IPS DF 4.7 (cell line): ENCODE measurements at regions not wholly inside any gene's neighbourhood (a gene's known extent, or its start where the extent isn't known, plus 50 kb on each side); places are given as distances from the start of the nearest gene placed in this dataset.
"Not testable (repeated sequence)": the region's sequence is repeated elsewhere in the genome, so short reads cannot be mapped to it uniquely, and the experiment has no call there.

Experiments
- DNase-seq: peaks from one replicate; pipeline ENCODE4 v3.0.0-alpha.2; 2013; ENCODE audit warnings: low spot score; ENCODE audit errors: extremely low read depth

DNA sequence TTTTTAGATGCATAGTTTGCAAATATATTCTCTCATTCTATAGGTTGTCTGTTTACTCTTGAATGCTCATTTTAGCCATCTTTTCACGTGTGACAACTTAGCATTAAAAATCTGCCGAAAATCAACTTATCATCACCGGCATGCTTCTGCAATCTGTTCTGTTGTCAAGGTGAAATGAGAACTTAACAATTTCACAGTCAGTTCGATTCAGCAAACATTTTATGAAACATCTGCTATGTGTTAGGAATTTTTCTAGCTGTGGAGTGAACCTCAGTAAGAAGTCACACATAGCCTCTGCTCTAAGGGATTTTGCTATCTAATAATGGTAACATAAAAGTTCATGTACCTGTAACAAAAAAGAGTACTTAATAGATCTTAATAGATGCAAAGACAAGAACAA is 256.1 kb downstream of the ZWINT start:
- DNase-seq, result no peak

DNA sequence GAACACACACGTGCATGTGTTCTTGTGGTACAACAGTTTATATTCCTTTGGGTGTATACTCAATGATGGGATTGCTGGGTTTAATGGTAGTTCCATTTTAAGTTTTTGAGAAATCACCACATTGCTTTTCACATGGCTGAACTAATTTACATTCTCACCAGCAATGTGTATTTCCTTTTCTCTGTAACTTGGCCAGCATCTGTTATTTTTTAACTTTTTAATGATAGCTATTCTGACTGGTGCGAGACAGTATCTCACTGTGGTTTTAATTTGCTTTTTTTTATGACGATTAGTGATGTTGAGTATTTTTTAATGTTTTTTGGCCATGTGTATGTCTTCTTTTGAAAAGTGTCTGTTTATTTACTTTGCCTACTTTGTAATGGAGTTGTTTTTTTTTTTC is 256.6 kb downstream of the ZWINT start:
- no peak for DNase-seq

DNA sequence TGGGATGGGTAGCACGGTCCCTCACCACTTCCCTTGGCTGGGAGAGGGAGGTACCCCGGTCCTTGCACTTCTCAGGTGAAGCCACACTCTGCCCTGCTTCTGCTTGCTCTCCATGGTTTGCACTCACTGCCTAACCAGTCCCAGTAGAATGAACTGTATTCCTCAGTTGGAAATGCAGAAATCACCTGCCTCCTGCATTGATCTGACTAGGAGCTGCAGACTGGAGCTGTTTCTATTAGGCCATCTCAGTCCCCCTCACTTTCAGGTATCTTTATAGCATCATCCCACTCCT is 264.9 kb downstream of the ZWINT start:
- no peak for DNase-seq

DNA sequence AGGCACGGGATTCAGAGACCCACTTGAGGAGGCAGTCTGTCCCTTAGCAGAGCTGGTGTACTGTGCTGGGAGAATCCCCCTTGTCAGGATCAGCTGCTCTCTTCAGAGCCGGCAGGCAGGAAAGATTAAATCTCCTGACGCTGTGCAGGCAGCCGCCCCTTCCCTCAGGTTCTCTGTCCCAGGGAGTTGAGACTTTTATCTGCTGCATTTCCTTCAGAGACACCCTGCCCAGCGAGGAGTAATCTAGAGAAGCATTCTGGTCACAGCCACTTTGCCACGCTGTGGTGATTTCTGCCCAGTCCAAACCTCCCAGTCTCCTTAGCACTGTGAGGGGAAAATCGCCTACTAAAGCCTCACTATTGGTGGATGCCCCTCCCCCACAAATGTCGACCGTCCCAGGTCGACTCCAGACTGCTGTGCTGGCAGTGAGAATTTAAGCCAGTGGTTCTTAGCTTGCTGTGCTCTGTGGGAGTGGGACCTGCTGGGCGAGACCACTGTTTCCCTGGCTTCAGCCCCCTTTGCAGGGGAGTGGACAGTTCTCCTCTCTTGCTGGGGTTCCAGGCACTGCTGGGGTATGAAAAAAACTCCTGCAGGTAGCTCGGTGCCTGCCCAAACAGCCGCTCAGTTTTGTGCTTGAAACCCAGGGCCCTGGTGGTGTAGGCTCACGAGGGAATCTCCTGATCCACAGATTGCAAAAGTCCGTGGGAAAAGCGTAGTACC is 265.4 kb downstream of the ZWINT start:
- no peak for DNase-seq

DNA sequence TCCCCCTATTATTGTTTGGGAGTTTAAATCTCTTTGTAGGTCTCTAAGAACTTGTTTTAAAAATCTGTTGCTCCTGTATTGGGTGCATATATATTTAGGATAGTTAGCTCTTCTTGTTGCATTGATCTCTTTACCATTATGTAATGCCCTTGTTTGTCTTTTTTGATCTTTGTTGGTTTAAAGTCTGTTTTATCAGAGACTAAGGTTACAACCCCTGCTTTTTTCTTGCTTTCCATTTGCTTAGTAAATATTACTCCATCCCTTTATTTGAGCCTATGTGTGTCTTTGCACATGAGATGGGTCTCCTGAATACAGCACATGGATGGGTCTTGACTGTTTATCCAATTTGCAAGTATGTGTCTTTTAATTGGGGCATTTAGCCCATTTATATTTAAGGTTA is 267.4 kb downstream of the ZWINT start:
- not testable (repeated sequence) for DNase-seq

DNA sequence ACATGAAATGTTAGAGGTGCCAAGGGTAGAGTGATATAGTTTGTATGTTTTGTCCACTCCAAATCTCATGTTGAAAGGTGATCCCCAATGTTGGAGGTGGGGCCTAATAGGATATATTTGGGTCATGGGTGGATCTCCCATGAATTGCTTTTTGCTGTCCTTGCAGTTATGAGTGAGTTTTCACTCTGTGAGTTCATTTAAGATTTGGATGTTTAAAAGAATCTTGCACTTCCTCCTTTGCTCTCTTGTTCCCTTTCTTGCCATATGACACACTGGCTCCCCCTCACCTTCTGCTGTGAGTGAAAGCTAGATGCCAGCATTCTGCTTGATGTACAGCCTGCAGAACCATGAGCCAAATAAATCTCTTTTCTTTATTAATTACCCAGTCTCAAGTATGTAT is 269.2 kb downstream of the ZWINT start:
- DNase-seq, result no peak

DNA sequence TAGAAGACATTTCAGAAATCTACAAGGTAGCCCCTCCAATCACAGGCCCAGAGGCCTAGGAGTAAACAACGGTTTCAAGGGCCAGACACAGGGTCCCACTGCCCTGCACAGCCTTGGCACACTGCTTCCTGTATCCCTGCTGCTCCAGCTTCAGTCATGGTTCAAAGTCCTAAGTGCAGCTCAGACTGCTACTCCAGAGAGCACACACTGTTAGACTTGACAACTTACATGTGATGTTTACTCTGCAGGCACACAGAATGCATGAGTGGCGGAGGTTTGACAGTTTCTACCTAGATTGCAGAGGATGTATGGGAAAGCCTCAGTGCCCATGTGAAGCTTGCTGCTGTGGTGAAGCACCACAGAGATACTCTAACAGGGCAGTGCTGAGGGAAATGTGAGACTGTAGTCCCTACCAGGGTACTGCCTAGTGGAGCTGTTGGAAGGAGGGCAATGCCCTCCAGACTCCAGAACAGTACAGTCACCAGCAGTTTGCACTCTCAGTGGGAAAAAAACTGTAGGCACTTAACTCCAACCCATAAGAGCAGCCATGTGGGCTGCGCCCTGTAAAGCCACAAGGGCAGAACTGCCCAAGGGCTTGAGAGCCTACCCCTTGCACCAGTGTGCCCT is 270.0 kb downstream of the ZWINT start:
- no peak for DNase-seq

DNA sequence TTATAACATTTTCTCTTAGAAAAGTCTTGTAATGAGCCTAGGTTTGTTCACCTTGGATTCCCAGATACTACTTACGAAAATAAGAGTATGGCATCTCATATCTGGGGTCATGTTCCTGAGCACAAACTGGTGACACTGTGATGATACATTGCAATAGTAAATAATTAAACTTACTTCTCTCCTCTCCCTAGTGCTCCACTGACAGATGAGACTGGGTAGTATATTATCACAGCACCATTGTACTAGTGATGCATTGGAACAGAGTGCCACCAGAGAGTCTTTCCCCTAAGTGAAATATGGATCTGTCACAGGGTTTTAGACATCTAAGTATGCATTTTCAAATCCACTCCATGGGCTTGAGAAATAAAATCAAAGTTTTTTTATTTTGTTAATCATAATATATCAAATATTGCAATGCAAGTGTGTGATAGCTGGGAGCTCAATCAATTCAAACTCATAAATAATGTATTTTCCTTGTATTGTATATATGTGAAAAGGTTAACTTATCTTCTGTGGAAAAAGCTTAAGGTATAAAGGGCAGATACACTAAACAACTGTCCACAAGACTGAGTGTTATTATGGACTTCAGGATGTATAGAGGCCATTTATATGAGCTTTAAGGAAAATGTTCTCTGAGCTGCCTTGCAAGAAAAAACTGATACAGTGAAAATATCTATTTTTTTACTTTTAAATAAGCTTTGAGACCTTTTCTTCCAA is 275.5 kb downstream of the ZWINT start:
- no peak for DNase-seq

DNA sequence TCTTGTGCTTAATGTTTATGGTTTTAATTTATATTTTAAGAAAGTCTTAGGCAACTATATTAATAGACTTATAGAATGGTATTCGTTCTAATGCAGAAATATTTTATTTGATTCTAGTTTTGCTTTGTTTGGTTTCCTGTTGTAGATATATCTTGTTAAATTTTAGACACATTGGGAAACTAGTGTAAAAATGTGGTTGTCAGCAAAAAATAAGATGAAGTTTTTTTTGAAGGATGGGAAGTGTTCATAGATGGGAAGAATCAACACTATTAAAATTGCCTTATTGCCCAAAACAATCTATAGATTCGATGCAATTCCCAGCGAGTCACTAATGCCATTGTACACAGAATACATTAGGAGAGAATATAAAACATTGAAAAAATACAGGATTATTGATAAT is 278.9 kb downstream of the ZWINT start:
- no peak for DNase-seq

DNA sequence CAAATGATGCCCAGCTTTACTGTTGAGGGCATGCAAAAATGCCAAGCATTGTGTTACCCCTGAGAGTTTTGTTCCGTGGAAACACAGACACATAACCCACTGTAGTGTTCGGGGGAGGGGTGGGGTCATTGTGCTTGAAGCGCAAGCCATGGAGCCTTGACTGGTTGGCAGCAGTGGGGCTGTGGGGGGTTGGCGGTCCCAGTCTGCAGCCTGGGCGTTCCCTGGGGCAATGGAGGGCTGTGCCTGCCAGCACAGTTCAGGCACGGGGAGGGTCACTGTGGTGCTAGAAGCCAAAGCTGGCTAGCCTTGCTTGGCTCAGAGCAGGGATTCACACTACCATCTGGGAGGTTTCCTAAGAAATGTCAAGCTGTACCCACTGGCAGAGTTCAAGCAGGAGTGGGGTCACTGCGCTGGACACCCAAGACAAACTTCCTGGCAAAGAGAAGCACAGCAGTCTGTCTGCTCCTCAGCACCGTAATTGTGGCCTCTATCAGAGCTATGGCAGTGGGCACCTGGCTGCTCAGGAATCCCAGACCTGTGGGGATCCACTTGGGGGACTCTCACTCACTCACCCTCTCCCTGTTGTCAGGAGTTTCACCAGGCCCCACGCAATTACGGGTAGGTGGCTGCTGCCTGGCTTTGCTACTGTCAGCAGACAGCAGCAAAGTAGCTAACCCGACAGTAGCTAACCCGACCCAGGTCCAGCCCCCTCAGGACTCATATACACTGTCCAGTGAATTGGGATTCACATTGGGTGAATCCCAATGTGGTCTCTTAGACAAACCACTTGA is 292.4 kb downstream of the ZWINT start:
- DNase-seq, result no peak

DNA sequence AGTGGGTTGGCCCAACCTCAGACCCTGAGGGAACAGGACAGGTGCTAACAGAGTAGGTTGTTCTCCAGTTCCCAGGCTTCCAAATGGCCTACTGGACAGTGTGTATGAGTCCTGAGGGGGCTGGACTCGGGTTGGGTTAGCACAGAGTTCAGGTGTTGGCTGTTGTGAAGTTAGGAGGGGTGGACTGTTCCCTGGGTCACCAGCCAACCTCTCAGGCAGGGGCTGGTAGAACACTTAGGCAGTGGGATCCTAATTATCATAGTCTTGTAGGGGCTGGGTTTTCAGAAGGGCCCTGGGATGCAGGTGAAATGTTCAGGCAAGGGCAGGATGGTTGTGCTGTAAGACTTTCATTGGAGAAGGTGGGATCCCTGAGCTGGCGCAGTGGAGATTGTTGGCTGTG is 293.0 kb downstream of the ZWINT start:
- DNase-seq, result no peak

DNA sequence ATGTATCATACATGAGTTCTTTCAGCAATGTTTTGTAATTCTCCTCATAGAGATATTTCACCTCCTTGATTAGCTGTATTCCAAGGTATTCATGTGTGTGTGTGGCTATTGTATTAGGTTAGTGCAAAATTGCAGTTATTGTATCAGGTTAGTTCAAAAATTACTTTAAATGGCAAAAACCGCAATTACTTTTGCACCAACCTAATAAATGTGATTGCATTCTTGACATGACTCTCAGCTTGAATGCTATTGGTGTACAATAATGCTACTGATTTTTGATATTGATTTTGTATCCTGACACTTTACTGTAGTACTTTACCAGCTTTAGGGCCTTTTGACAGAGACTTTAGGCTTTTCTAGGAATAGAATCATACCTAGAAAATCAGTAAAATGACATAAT is 297.4 kb downstream of the ZWINT start:
- DNase-seq, result no peak

DNA sequence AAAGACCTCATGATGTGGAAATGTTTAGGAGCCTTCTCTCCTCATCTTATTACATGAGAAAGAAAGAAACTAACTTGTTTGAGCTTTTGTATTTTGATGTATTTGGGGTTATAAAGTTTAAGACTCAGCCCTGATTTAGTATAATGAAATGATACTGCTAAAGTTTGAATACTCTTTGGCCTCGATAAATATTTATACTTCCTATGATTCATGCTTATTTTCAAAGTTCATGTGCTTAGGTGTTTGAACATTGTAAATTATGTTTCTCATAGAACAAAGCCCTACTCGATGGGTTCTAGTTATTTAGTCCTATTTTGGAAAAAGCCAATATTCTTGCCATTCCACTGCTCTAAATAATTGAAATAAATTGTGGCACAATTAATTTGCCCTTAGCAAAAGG is 303.2 kb downstream of the ZWINT start:
- no peak for DNase-seq

DNA sequence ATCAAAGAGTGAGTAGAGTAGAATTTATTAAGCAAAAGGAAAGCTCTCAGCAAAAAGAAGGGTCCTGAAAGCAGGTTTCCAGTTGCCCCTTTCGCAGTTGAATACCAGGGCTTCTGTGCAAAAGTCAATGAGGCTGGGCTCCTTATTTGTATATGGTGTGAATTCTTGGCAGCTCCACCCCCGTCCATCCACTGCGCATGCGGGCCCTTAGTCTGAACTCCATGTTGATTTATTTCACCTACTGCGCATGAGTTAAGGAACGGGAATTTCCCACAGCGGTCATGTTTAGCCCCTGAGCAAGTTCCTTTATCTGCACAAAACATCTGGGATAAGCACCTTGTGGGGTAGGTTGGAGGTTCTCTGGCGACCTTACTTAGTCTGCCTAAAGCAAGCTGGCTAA is 325.6 kb downstream of the ZWINT start:
- no peak for DNase-seq

DNA sequence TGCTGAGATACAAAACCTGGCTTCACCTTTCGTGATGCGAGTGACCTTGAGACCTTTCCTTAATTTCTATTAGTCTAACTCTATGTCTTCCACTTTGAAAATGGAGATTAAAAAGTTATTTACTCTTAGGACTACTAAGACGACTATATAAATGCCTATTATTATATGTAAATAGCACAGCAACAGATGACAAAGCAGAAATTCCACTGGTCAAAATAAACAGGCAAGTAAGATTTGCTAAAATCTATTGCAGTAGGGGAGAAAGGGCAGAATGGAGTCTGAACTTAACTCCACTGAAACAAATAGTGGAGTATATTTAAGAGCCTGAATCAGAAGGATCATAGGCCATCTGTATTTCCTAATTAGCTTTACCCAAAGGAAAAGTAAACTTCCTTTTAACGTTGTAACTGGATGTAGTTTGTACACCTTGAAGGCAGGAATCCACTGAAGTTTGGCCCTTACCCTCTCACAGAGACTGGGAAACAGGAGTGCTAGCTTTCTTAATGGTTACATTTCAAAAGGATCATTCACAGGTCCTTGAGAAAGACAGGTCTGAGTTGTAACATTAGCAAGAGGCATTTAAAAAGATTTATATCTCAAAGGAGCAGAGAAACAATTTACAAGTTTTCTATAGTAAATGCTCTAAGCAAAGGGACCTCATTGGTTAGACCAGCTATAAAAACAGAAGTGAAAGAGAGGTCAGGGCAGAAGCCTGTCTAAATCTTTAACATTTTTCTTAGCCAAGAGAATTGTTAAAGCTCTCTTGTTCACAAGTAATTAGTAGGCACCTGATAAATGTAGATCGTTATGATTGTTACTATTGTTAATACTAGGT is 332.5 kb downstream of the ZWINT start:
- no peak for DNase-seq

DNA sequence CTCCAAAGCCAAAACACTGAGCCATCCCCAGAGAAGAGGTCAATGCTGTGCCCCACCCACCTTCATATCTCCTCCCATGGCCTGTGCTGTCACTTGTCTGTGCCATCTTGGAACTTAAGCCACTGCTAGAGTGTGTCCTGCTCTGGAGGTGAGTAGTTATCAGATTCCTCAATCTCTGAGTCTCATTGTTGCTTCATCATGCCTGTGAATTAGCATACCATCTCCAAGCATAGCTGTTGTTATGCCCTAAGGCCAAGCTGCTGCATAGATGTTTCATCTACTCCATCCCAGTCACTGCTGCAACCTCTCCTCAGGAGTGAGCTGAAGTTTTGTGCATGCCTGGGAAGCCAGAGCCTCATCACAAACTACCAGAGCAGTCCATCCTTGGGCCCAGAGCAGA is 349.0 kb downstream of the ZWINT start:
- DNase-seq, result no peak

DNA sequence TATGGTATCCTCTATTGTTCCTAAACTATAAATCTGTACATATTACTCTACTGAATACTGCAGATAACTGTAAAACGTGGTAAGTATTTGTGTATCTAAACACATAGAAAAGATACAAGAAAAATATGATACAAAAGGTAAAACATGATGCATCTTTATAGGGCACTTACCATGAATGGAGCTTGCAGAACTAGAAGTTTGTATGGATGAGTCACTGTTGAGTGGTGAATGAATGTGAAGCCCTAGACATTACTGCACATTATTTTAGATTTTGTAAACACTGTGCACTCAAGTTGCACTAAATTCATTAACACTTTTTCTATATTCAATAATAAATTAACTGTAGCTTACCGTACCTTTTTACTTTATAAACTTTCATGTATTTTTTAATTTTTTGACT is 357.5 kb downstream of the ZWINT start:
- no peak for DNase-seq

DNA sequence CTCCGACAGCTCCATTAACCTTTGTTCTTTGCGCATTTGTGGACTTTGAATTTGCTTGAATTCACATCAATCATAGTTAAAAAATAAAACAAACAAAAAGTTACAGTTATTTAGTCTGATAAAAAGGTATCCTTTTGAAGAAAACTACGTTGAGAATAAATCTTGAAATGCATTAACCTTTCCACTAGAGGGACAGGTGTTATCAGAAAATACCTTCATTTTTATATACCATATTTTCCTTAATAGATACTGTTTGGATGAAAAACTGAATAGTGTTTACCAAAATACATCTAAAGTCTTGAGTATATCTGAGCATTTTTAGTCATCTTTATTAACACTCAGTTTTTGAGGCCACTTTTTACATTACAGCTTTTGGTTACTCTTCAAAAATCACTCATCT is 371.9 kb downstream of the ZWINT start:
- DNase-seq, result no peak

DNA sequence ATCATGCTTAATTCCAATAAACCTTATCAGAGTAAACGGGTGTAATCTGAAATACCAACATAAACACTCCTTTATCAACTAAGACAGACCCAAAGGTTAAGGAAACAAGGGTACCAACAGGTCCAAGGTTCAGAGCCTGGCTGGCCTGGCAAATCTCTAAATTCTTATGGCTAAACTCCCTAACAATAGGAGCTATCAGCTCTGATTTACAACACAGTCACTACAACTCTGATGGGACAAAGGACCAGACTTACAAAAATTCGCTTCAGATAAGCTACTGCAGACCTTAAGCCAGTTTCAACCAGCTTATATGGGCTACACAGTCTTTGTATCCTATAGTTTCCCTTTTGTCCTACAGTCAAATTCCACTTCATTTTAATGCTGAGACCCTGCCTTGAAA is 381.9 kb downstream of the ZWINT start:
- peak; percentile 38 for DNase-seq

DNA sequence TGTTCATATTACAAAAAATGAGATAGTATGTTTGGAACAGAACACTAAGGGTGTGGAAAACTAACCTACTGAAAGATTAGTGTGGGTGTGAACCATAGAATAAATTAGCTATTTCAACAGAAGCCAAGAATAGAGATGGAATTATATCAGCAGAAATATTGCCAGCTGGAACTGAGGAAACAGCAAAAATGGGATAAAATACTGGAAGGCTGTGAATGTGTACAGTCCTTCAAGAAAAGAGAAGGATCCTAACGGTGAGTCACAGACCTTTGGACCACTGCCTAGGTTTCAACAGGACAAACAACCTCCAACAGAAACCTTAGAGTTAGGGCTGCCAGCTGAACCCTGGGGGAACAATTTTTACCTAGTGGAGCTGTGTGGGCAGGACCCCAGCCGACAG is 395.0 kb downstream of the ZWINT start:
- no peak for DNase-seq

DNA sequence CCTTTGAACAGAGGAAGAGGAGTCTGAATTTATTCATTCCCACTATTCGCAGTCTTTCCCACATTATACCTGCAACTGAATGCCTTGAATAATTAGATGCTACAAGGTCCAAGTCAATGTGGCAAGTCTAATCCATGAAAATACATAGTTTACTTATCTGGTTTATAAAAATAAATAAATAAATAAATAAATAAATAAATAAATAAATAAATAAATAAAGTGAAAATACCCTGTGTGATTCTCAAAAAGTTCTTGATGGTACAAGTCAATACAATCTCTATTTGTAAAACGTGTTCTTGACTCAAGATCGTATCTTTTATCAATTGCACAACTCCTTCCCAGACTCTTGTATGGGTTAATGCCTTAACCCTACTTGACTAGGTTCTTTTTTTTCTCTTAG is 417.7 kb downstream of the ZWINT start:
- no peak for DNase-seq
